Inflammatory macrophage (primary cell): ENCODE measurements at regions not wholly inside any gene's neighbourhood (a gene's known extent, or its start where the extent isn't known, plus 50 kb on each side); places are given as distances from the start of the nearest gene placed in this dataset.

Experiments
- DNase-seq, 2 donors: peaks; one replicate each; pipeline ENCODE4 v3.0.0-alpha.2; 2020 to 2022

GRCh38 chr9:7236186-7236585 is 478.4 kb downstream of the KDM4C start:
- no peak for DNase-seq

- no peak for DNase-seq
Observed at GRCh38 chr9:7234144-7234543, 476.4 kb downstream of the KDM4C start.

- no peak for DNase-seq
Observed at GRCh38 chr9:7229571-7229970, 471.8 kb downstream of the KDM4C start.

GRCh38 chr9:7228726-7229125 is 471.0 kb downstream of the KDM4C start:
- no peak for DNase-seq

GRCh38 chr9:7227951-7228350 is 470.2 kb downstream of the KDM4C start:
- no peak for DNase-seq

GRCh38 chr9:7226007-7226640 is 468.4 kb downstream of the KDM4C start:
- DNase-seq: no peak
